Stomach (tissue), 8 donors: ENCODE measurements at regions not wholly inside any gene's neighbourhood (a gene's known extent, or its start where the extent isn't known, plus 50 kb on each side); places are given as distances from the start of the nearest gene placed in this dataset.

Source experiments
- DNase-seq, 2 donors: peaks; one replicate each; pipeline versions ENCODE4 v3.0.0 to v3.0.0-alpha.2; 2013 to 2019
- H3K27ac ChIP-seq, 5 donors: fragments of 200-600 bp in 4 of 5; sonication (generic) in 4 of 5; one replicate each; pipeline ENCODE4 v1.5.1; 2013 to 2019; ENCODE audit warnings: mild to moderate bottlenecking in 1 of 5, moderate library complexity in 1 of 5
- H3K27me3 ChIP-seq, 3 donors: fragments of 200-600 bp; sonication (generic); one replicate each; pipeline ENCODE4 v1.5.1; 2017 to 2019; ENCODE audit warnings: mixed run types in 1 of 3
- H3K36me3 ChIP-seq, 4 donors: fragments of 200-600 bp; sonication (generic); 1 replicate in 3 of 4; 2 replicates in 1 of 4; pipeline ENCODE4 v1.5.1; 2016 to 2019
- H3K4me1 ChIP-seq, 4 donors: fragments of 200-600 bp; sonication (generic); one replicate each; pipeline ENCODE4 v1.5.1; 2016 to 2019
- H3K4me3 ChIP-seq, 4 donors: fragments of 200-600 bp; sonication (generic) in 3 of 4; one replicate each; pipeline ENCODE4 v1.5.1; 2016 to 2019; ENCODE audit warnings: mild to moderate bottlenecking in 1 of 4
- H3K9me3 ChIP-seq, 4 donors: fragments of 200-600 bp; sonication (generic); one replicate each; pipeline ENCODE4 v1.5.1; 2016 to 2019
- EP300 ChIP-seq: sonication (generic); formaldehyde crosslinking; IDR thresholded peaks from one replicate; pipeline ENCODE4 v1.6.1; 2017; ENCODE audit warnings: antibody characterized with exemption
- POLR2A ChIP-seq, 4 donors: fragments of 450-650 bp; IDR thresholded peaks; one replicate each; pipeline ENCODE4 v1.6.1; 2016; ENCODE audit warnings: antibody characterized with exemption in 4 of 4, control low read depth in 2 of 4, mild to moderate bottlenecking in 1 of 4, moderate library complexity in 1 of 4
- POLR2AphosphoS5 ChIP-seq, 3 donors: sonication (generic); formaldehyde crosslinking; IDR thresholded peaks; one replicate each; pipeline ENCODE4 v1.6.1; 2016; ENCODE audit warnings: antibody characterized with exemption in 3 of 3
- WGBS, 5 donors: extraction: QIAGEN DNeasy Blood & Tissue Kit in 3 of 5; methylation state at CpG; one replicate each; pipeline versions ENCODE4 v1.1.5 to v1.1.7; 2013 to 2018; 5-methylcytosine and 5-hydroxymethylcytosine counted together
- intact Hi-C: fragments of 100-400 bp; cut with DNase I; formaldehyde crosslinking; loops from one replicate; pipeline ENCODE4 v1.15.1; 2023; ENCODE audit warnings: low total_unique reads
- TF ChIP-seq, protein P1 (sequence below), 7 experiments: fragments of 450-650 bp in 4 of 7; fragments of 200-600 bp in 3 of 7; sonication (generic) in 3 of 7; IDR thresholded peaks; one replicate each; pipeline ENCODE4 v1.5.1; 2016 to 2019; ENCODE audit warnings: antibody characterized with exemption in 7 of 7, control low read depth in 2 of 7, mild to moderate bottlenecking in 1 of 7
- donor health status: healthy with polysubstance abuse.
- donor health status: Bipolar disorder and iron deficiency.
- donor health status: healthy.

- no peak overlapping the region for H3K27ac ChIP-seq
- peaks cover 0 to 15% (median 0%) of the 10 kb centered on the region in 4 donors for H3K4me1 ChIP-seq
- H3K4me3 ChIP-seq = no peak overlapping the region
- no peaks in the 10 kb centered on the region for H3K9me3 ChIP-seq
- DNase-seq = no peak
- intact Hi-C loops = no loop called here
- H3K27me3 ChIP-seq = no peaks in the 10 kb centered on the region
- H3K36me3 ChIP-seq = no peaks in the 10 kb centered on the region
- TF ChIP-seq EP300 (no peak), POLR2AphosphoS5 (IDR thresholded peaks at IDR 0.05) (no peak), POLR2A (IDR thresholded peaks at IDR 0.05) (no peak)
- TF ChIP-seq, protein P1, sequence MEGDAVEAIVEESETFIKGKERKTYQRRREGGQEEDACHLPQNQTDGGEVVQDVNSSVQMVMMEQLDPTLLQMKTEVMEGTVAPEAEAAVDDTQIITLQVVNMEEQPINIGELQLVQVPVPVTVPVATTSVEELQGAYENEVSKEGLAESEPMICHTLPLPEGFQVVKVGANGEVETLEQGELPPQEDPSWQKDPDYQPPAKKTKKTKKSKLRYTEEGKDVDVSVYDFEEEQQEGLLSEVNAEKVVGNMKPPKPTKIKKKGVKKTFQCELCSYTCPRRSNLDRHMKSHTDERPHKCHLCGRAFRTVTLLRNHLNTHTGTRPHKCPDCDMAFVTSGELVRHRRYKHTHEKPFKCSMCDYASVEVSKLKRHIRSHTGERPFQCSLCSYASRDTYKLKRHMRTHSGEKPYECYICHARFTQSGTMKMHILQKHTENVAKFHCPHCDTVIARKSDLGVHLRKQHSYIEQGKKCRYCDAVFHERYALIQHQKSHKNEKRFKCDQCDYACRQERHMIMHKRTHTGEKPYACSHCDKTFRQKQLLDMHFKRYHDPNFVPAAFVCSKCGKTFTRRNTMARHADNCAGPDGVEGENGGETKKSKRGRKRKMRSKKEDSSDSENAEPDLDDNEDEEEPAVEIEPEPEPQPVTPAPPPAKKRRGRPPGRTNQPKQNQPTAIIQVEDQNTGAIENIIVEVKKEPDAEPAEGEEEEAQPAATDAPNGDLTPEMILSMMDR (IDR thresholded peaks at IDR 0.05) = no peak
These were observed 198.0 kb upstream of the NCKAP5 start for GRCh38 chr2:133766164-133766832.

GRCh38 chr2:133768256-133768655 is 200.0 kb upstream of the NCKAP5 start:
- Histone ChIP-seq H3K27me3 (no peaks in the 10 kb centered on the region), H3K4me3 (no peak overlapping the region), H3K4me1 (peaks cover 0 to 15% (median 0%) of the 10 kb centered on the region in 4 donors), H3K36me3 (no peaks in the 10 kb centered on the region), H3K27ac (no peak overlapping the region), H3K9me3 (no peaks in the 10 kb centered on the region)
- intact Hi-C loops = no loop called here
- peak; percentile 15 to 49 for DNase-seq
- 56 to 81% (median 62%) methylated on average over 2 of the region's 2 CpGs for WGBS, 5 donors
- TF ChIP-seq, protein P1 (IDR thresholded peaks at IDR 0.05) = no peak
- TF ChIP-seq POLR2AphosphoS5 (IDR thresholded peaks at IDR 0.05) = no peak
- TF ChIP-seq POLR2A (IDR thresholded peaks at IDR 0.05) = no peak
- no peak for TF ChIP-seq EP300

DNA sequence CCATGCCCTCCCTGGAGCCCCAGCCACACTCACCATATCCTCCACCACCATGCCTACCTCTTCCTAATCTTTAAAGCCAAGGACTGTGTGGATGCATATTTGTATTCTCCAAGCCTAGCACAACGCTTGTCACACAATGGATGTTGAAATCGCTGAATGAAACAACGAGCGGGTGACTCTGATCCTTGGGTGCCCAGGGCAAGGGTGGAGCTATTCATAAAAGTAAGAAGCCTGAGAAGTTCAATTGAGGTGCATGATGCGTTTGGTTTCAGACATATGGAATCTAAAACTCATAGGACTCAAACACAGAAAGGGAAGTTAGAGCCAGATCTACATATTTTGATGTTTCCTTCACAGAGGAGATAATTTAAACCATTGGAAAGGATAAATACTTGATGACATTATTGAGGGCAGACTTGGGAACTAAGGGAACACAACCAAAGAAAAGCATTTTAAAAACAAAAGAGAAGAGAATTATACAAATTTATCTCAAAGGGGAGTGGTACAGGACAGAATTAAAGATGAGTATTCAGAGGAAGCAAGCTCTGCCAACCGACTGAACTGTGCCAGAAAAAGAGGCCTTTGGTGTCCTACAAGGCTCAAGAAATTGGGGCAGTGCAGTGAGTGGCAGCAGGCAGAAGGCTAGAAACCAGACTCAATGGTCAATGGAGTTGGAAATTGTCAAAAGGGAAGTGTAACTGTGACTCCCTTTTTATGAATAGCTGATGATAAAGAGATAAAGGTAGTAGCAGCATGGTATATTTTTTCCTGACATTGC is 200.6 kb upstream of the NCKAP5 start:
- no peak for DNase-seq
- Histone ChIP-seq H3K36me3 (no peaks in the 10 kb centered on the region), H3K27ac (no peak overlapping the region), H3K4me1 (peaks cover 0 to 15% (median under 1%) of the 10 kb centered on the region in 4 donors), H3K27me3 (no peaks in the 10 kb centered on the region), H3K9me3 (no peaks in the 10 kb centered on the region), H3K4me3 (no peak overlapping the region)
- intact Hi-C loops = no loop called here
- TF ChIP-seq POLR2AphosphoS5 (IDR thresholded peaks at IDR 0.05) = no peak
- TF ChIP-seq, protein P1 (IDR thresholded peaks at IDR 0.05) = no peak
- TF ChIP-seq EP300 = no peak
- no peak for TF ChIP-seq POLR2A (IDR thresholded peaks at IDR 0.05)
- 77 to 89% (median 80%) methylated on average over 6 of the region's 6 CpGs for WGBS, 5 donors

DNA sequence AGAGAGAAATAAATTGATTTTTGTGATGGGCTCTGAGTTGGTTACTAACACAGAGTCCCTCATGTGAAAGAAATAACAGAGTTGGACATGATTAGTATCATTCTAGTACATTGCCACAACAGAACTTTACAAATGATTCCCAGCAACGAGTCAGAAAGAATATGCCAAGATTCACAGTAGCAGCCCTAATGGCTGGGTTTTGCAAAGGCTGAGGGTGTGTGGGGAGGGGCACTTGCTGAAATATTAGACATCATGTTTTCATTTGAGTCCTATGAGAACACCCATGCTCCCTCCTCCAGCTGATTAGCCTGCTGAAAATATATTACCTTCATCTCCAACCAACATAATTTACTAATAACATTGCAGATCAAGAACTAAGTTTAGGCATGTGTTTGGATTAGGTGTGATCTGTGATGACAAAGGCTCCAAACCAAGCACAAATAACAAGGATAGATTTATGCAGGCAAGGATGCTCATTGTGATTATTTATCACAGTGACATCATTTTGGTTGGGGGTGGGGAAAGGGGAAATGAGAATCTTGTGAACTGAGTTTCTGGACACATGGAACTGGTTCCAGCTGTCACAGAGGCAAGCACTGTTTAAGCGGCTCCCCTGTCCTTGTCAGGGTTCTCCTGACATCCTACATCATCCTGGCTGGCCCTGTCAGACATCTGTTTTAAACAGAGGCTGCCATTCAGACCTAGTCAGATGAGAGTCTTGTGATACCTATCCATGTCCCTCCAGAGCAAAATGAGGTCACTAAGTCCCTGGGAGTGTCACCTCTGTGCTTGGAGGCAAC is 205.8 kb upstream of the NCKAP5 start:
- 41 to 64% (median 54%) methylated on average over 2 of the region's 2 CpGs for WGBS, 5 donors
- peak overlapping the region in 1 of 5 donors; percentile 78 for H3K27ac ChIP-seq
- peaks cover 0 to 16% (median 6%) of the 10 kb centered on the region in 4 donors for H3K4me1 ChIP-seq
- H3K27me3 ChIP-seq = no peaks in the 10 kb centered on the region
- no peaks in the 10 kb centered on the region for H3K36me3 ChIP-seq
- peak in 1 of 2 donors; percentile 34 for DNase-seq
- H3K4me3 ChIP-seq = no peak overlapping the region
- intact Hi-C loops = no loop called here
- H3K9me3 ChIP-seq = no peaks in the 10 kb centered on the region
- no peak for TF ChIP-seq EP300
- TF ChIP-seq POLR2A (IDR thresholded peaks at IDR 0.05) = no peak
- no peak for TF ChIP-seq POLR2AphosphoS5 (IDR thresholded peaks at IDR 0.05)
- TF ChIP-seq, protein P1 (IDR thresholded peaks at IDR 0.05) = no peak
